ENCODE measurements at regions not wholly inside any gene's neighbourhood (a gene's known extent, or its start where the extent isn't known, plus 50 kb on each side); places are given as distances from the start of the nearest gene placed in this dataset.

DNA sequence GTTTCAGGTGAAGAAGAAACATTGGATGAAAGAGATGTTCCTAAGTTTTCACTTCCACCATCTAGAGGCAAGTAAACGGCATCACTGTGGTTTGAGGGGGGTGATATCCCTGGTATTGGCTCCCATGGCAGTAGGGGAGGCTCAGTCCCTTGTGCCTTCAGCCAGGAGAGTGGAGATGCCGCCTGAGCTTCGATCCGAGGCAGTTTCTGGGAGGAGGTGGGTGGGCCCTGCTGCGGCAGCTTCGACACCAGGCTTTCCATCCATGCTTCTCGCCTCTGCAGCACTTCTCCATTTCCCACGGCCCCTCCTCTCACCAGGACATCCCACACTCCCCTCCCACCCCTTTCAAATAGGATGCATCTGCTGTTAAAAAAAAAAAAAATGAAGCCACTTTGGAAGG lies 258.3 kb downstream of the GADD45G start:
- TF ChIP-seq, protein P1, sequence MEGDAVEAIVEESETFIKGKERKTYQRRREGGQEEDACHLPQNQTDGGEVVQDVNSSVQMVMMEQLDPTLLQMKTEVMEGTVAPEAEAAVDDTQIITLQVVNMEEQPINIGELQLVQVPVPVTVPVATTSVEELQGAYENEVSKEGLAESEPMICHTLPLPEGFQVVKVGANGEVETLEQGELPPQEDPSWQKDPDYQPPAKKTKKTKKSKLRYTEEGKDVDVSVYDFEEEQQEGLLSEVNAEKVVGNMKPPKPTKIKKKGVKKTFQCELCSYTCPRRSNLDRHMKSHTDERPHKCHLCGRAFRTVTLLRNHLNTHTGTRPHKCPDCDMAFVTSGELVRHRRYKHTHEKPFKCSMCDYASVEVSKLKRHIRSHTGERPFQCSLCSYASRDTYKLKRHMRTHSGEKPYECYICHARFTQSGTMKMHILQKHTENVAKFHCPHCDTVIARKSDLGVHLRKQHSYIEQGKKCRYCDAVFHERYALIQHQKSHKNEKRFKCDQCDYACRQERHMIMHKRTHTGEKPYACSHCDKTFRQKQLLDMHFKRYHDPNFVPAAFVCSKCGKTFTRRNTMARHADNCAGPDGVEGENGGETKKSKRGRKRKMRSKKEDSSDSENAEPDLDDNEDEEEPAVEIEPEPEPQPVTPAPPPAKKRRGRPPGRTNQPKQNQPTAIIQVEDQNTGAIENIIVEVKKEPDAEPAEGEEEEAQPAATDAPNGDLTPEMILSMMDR (IDR thresholded peaks at IDR 0.05; ENCODE audit: insufficient read depth, low read length, poor library complexity, severe bottlenecking), result no peak
- TF ChIP-seq EZH2phosphoT487 (conservative IDR thresholded peaks at IDR 0.05; ENCODE audit: low read length), result no peak

Measured in SU-DHL-6 (cell line).